ENCODE measurements at regions not wholly inside any gene's neighbourhood (a gene's known extent, or its start where the extent isn't known, plus 50 kb on each side); places are given as distances from the start of the nearest gene placed in this dataset.
"Not testable (repeated sequence)": the region's sequence is repeated elsewhere in the genome, so short reads cannot be mapped to it uniquely, and the experiment has no call there.

DNA sequence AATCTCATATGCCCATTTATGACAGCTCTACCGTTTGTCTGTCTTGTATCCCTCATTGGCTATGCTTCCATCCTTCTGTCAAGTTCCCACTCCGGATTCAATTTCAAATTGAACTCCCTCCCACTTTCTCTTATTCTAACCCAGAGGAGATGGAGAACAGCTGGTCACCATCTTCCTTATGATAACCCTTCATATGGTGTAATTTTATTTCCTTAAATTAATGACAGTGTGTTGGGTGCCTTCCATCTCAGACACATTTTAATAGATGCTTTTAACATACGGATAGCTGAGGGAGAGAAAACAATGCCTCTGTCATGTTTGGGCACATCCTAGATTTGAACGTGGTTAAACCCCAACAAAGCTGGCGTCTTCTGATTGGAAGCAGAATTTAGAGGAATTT lies 103.0 kb upstream of the PLXNA2 start:
- no peak for DNase-seq (ENCODE audit: low spot score)

DNA sequence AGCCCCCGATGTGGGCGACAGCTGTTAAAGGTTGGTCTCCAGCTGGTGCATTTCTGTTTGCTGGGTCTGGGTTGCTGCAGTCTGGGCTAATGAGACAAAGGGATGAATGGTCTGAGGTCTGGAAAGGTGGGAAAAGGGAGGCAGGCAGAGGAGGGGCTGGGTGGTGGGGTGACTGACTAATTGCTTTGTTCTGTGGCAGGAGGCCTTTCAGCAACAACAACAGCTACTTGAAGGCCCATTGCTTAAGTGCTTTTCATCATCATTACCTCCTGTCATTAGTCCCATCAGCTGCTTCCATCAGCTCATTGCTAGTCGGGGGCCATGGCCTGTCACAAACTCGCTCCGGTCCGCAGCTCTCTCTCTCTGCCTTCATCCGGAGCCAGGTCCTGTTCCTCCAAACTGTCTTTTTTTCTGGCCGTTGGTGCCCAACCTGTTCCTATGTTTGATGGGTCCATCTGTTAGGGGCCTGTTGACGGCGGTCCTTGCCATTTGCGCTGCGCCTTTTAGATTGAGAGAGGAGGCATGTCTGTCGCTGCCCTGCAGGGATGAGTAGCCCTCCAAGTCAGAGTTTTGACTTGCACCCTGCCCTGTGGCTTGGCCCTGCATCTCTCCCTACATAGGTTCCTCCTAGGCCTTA lies 105.6 kb upstream of the PLXNA2 start:
- no peak for DNase-seq (ENCODE audit: low spot score)

DNA sequence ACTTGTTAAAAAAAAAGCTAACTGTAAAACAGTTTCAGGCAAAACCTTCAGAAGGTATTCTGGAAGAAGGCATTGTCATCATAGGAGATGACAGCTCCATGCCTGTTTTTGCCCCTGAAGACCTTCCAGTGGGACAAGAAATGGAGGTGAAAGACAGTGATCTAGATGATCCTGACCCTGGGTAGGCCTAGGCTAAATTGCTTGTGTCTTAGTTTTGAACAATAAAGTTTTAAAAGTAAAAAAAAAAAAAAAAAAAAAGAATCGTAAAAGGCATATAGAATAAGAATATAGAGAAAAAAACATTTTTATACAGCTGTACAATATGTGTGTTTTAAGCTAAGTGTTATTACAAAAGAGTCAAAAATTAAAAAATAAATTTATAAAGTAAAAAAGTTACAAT lies 106.6 kb upstream of the PLXNA2 start:
- no peak for DNase-seq (ENCODE audit: low spot score)

DNA sequence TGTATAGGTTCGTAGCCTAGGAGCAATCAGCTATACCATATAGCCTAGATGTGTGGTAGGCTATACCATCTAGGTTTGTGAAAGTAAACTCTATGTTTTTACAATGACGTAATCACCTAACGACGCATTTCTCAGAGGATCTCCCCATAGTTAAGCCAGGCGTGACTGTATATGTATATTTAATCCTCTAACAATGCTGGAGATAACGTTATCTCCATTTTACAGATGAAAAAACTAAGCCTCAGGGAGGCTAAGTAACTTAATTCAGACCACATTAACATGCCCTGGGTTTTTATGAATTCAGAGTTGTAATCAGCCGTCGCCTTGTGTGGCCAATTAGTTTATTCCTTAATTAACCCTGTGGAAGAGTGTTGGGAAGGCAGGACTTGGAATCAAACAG lies 107.7 kb upstream of the PLXNA2 start:
- no peak for DNase-seq (ENCODE audit: low spot score)

DNA sequence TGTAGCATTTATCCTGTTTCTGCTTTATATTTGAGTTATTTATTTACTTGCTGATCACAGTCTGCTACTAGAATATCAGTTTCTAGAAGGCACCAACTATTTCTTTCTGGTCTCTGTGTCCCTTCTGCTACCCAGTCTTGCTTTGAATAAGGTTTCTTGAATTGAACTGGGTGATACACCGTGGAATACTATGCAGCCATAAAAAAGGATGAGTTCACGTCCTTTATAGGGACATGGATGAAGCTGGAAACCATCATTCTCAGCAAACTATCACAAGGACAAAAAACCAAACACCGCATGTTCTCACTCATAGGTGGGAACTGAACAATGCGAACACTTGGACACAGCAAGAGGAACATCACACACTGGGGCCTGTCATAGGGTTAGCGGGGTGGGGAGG lies 109.6 kb upstream of the PLXNA2 start:
- DNase-seq (ENCODE audit: low spot score): not testable (repeated sequence)

DNA sequence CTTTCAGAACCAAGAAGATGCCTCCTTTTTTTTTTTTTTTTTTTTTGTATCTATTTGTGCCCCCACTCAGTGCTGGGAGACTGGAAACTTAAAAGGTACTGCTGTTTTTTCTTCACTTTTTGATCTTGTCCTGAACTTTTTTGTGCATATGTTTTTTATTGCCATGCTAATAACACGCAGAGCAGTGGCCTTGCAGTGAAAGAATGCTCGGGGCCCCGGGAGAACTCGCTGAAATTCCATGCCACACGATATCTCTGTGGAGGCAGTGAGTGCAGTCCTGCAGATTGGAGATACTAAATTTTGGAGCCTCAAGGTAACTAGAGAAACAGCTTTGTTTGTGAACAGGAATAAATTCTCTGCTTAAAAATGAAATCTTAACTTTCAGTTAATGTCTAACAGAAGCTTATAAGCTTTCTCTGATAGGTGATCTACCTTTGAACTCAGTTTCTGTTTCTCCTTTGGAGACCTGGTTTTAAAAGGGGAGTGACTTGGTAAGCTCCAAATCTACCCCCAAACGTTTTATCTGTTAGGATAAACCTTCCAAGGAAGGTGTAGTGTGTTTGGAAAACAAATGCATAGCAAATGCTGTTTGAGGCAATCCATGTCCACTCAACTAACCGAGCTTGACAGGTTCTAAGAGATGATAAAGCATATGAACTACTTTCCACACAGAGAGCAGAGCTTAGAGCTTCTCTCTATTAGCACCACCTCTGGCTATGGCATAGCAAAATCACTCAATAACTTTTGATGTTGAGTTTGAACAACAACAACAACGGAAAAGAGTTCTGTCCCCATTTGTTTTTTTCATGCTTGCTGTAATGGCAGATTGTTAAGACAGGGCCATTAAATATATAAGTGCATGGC lies 113.7 kb upstream of the PLXNA2 start:
- no peak for DNase-seq (ENCODE audit: low spot score)

DNA sequence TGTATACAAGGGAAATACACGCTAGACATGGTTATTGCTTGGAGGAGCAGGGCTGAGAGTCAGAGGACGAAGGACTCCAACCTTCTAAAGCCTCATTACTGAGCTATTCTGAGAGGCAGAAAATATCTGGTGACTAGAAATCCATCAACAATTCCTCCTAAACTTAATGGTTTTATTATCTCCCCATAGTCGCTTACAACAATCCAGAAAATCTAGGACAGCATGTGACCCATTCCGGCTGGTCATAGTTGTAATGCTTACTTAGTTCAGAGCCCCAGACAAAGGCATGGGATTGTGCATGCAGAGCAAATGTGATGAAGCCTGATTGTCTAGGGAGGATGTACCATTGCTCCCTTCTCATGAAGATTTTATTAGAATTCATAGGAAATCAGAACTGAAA lies 114.5 kb upstream of the PLXNA2 start:
- no peak for DNase-seq (ENCODE audit: low spot score)

DNA sequence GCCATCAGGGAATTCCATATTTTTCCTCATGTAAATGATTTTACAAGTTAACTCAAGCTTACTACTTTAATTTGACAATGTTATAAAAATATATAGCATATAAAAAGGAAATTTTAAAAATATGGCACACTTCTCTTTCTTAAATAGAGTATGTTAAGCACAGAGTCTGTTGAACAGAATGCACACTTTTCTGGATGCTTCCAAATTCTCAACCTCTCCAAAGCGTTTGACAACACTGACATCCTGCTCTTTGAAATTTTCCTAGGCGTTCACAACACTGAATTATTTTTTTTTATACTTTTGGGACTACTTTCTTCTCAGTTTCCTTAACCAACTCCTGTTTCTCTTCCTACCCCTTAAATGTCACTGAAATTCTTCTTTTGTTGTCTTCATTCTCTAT lies 117.8 kb upstream of the PLXNA2 start:
- DNase-seq (ENCODE audit: low spot score): no peak

DNA sequence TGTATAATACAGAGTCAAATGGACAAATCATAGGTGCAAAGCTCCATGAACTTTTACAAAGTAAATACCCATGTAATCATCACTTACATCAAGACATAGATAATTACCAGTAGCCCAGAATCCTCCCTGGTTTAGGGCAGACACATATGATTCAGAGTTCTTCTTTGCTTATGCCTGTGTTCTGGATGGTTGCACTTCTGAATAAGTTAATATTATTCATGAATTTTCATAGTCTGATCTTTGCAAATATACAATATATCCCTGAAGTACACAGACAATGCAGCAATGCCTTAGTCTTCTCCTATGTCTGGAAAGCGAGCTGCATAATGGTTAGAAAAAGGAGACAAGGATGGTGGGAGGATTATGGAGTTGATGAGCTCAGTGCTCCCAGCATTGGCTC lies 122.4 kb upstream of the PLXNA2 start:
- no peak for DNase-seq (ENCODE audit: low spot score)

DNA sequence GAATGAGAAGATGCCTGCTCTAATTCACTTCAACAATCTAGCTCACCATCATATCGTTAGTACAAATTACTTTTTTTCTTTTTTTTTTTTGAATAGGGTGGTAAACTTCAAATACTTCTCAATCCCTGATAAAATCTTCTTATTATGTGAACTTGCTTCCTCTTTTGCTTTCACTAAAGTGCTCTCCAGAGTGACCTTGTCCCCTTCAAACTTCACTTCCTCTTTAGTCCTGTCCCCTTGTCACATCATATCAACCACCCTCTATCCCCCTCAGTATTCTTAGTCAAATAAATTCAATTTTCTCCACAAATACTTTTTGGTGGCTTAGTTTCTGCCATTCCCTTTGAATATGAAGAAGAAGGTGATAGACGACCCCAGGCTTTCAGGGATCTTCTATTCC lies 124.9 kb upstream of the PLXNA2 start:
- no peak for DNase-seq (ENCODE audit: low spot score)

DNA sequence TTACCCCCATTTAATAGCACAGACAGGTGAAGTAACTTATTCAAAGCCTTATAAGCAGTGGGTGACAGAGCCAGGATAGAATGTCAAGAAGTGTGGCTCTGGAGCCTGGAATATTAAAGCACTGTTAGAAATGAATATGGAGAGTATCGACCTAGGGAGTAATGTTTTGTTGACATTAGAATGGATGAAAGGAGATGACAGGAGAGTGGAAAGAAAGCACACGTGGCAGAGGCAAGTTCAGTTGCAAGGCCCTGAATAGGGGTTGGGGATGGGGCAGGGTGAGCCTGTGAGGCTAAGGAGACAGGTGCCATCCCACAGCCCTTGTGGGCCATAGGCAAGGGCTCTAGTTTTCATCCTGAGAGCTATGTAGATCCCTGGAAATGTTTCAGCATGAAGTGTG lies 125.5 kb upstream of the PLXNA2 start:
- DNase-seq (ENCODE audit: low spot score): no peak

DNA sequence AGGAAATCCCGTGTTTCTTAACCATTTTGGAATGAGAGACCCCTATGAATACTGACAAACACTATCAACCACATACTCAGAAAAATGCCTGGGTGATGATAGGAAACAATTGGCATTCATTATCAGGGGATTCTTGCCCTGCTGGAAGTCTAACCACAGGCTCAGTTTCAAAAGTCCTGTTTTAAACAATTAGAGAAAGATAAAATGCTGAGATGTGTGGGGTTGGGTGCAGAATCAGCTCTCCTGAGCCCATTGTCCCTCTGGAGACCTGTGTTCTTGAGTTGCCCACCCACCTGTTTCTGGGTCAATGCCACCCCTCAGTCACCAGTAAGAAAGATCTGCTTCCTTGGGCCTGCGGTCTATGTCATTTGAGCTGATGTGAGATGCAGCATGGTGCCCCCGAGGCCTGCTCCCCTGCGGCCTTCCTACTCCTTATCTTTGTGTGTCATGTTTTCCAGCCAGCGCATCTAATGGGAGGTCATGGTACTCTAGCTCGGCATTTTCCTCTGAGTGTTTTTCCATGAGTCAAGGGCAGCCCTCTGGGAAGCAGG lies 130.3 kb upstream of the PLXNA2 start:
- DNase-seq (ENCODE audit: low spot score): no peak

DNA sequence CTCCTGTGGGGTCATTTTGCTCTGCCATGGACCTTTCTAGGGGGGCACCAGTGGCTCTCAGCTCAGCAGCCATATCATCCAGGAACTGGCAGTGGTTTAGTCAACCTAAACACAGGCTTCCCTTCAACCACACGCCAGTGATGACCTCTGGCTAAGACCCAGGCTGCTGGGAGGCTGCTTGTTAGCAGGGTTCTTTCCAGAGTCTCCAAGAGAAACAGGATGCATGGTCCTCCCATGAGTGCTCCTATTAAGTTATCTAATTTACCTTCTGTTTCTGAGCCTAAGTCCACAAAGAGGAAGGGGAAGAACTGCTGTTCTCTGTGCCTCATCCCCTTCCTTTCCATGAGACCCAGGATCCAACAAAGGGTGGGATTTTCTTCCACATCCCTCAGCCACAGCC lies 137.3 kb upstream of the PLXNA2 start:
- no peak for DNase-seq (ENCODE audit: low spot score)

DNA sequence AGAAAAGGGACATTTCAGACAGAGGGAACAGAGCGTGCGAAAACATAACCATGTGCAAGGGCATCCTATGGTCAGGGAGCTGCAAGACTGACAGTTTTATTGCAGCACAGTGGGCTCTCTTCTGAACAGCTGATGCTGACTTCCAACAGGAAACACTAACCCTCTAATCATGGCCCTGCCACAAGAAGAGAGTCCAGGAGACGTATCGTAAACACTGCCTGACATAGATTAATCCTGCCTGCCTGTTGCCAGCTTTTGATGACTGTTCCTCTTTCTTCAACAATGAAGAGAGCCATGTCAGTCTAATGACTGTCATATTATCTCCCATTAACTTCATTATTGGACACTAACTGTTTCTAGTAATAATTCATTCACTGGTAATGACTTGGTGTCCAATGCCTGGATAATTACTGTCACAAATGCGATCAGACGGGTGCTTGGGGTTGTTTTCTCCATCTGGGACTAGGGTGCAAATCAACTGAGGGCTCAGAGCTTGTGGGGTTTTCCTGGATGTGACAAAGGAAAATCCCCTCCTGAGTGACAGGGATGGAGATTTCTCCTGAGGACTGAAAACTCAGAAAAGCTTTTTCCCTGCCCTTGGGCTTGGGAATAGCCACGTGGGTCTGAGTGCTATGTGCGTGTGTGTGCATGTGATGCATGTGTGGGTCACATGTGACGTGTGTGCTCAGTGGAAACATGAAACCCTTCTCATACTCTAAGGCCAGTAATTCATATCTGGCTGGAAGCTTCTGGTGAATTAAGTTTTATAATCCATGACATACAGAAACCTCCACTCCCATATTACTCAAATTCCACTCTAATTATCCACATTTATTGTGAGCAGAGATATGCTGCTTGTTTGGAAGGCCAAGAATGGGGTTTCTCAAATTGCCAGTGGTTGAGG lies 144.0 kb upstream of the PLXNA2 start:
- no peak for DNase-seq (ENCODE audit: low spot score)

DNA sequence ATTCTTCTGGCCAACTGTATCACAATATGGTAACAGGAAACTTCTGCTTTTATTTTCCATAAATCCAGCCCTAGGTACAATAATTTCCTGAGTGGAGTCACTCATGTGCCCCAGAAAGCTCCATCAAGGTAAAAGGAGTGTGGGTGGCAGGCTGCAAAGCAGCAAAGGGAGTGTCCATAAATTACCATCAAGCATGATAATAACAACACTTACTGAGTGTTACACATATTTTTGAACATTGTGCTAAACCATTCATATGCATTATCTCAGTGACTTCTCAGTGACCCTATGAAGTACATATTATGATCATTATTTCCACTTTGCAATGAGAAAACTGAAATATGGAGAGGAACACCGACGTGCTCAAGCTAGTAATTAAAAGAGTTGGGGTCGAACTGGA lies 149.2 kb upstream of the PLXNA2 start:
- DNase-seq (ENCODE audit: low spot score): no peak

DNA sequence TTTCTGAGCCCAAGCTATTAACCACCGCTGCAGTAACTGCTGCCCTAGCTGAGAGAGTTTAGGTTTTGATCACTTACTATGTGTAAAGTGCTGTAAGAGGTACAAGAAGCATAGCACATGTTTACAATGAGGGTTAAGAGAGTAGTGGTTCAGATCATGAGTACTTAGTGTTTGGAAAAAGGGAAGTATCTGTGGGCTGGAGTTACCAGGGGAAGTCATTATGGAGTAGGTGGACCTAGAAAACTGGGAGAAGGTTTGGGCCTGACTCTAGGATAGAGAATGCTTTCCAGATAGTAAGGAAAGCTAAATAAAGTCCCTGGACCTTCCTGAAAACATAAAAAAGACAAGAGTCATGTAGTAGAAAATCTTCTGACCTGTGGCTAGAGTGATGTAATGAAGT lies 149.6 kb upstream of the PLXNA2 start:
- no peak for DNase-seq (ENCODE audit: low spot score)

DNA sequence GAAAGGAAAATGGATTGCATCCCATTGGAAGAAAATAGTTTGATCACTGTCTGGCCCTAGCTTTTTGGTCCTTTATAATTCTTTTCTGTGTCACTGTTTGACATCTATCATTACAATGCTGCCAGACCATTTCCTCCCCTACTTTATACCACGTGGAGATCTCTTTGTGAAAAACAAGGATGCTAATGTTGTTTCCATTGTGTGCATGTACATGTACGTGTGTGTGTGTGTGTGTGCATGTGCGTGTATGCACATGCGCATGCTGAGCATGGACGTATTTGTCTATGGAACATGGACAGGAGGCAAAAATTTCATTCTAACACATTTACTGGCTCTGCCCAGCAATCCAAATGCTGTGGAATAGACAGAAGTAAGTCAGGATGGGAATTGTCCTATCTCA lies 153.1 kb upstream of the PLXNA2 start:
- no peak for DNase-seq (ENCODE audit: low spot score)

DNA sequence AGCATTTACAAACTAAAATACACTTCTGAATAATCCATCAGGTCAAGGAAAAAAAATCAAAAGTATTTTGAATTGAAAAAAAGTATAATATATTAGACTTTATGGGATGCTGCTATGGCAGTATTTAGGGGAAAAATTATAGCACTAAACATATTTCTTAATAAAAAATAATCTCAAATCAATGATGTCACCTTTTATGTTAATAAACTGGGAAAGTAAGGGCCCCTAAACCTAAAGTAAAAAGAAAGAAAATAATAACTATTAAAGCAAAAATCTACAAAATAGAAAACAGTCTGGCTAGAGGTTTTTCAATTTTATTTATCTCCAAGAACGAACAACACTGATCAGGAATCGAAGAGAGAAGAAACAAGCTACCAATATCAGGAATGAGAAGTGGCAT lies 160.8 kb upstream of the PLXNA2 start:
- DNase-seq (ENCODE audit: low spot score): no peak

DNA sequence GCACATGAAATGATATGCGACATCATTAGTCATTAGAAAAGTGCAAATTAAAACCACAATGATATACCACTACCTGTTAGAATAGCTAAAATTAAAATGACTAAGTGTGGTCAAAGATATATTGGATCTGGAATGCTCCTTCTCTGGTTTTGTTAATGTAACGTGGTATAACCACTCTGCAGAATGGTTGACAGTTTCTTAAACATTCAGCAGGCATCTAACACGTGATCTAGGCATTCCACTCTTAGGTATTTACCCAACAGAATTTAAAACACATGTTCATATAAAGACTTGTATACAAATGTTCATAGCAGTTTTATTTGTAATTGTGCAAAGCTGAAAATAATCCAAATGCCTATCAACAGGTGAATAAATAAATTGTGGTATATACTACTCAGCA lies 165.0 kb upstream of the PLXNA2 start:
- DNase-seq (ENCODE audit: low spot score): no peak

DNA sequence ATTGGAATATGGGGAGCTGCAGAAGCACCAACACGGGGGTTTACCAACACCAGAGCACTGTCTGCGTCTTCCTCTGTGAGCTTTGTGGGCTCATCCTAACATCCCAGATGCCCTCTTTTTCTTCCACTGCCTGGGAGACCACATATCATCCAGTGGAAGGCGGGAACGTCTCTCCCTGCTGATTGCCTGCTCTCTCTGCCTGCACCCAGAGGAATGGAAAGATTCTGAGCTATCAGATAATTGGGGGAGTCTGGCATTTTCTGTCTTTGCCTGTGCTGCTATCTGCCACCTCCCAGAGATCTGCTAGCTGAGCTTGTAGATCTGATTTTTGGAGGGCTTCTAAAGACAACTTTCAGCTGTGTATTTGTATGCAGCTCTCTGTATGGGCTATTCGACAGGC lies 166.2 kb upstream of the PLXNA2 start:
- no peak for DNase-seq (ENCODE audit: low spot score)

DNA sequence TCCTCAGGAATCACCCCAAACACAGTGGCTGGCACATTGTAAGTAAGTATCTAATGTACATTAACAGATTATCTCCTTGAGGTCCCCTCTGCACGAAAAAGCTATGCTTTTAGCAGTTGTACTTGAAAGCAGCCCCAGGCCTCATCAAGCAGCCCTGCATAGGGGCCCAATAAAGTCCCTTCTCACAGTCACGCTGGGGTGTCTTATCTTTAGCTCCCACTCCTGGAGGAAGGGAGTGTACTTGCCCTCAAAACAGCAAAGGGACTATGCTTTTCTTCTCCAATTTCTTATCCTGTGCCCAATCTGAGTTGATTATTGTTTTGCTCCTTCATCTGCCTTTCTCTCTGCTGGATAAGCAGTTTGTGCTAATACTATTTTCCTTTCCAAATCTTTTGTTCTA lies 168.8 kb upstream of the PLXNA2 start:
- DNase-seq (ENCODE audit: low spot score): no peak

DNA sequence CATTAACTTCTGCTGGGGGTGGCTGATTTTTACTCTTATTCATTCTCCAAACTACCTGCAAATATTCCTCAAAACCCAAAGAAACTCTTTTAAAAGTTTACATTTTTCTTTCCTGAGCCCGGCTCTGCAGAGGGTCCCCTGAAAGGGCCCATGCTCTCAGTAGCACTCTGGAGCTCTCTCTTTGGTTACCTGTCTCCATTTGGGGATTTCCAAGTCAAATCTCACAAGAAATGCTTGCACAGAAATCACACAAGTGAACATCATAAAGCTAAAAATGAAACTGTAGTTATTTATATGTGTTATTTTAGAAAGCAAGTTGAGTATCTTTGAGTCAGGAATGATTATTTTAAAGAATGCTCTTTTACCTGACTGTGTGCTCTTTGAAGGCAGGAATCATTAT lies 174.5 kb upstream of the PLXNA2 start:
- no peak for DNase-seq (ENCODE audit: low spot score)

Data from Ammon's horn (tissue), 1 donor.